ENCODE measurements at regions not wholly inside any gene's neighbourhood (a gene's known extent, or its start where the extent isn't known, plus 50 kb on each side); places are given as distances from the start of the nearest gene placed in this dataset.
"Not testable (repeated sequence)": the region's sequence is repeated elsewhere in the genome, so short reads cannot be mapped to it uniquely, and the experiment has no call there.

GRCh38 chr6:144897441-144897921 is 612.3 kb downstream of the UTRN start:
- no peak for DNase-seq

DNA sequence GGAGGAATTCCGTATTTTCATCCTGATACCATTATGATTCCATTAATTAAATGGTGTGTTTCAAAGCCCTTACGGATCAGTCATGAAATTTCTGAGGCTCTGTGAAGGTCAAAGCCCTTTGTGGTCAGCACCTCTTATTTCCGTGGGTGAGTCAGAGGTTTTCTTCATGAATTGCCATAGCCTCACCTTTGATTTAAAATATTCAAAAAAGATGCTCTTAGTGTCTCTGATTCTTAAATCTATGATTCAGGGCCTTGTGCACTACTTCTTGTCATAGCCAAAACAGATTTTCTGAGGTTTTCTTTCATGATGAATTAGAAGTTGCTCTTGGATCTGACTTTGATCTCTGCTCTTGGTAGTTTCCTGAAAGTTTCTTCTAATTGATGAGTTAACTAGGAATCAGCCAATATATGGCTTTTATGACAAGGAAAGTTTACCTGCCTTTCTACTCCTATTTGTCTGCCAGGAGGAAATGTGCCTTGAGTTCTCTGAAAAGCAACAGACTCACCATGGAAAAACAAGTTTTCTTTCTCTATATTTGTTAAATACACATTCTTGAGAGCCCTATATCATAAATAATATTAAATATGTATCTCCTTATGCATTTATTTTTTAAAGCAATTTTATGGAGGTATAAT is 613.0 kb downstream of the UTRN start:
- no peak for DNase-seq

DNA sequence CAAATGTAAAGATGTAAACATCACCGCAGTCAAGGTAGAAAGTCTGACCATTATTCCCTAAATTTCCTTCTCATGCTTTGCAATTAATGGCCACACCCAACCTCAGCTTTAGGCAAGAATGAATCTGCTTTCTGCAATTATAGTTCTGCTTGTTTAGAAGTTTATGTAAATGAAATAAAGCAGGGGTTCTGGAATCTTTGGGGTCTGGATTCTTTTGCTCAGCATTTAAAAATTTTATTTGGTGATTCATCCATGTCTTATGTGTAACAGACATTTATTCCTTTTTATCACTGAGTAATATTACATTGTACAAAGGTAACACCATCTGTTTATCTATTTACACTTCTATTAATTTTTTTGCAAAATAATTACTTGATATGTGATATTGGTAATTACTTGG is 613.6 kb downstream of the UTRN start:
- no peak for DNase-seq

DNA sequence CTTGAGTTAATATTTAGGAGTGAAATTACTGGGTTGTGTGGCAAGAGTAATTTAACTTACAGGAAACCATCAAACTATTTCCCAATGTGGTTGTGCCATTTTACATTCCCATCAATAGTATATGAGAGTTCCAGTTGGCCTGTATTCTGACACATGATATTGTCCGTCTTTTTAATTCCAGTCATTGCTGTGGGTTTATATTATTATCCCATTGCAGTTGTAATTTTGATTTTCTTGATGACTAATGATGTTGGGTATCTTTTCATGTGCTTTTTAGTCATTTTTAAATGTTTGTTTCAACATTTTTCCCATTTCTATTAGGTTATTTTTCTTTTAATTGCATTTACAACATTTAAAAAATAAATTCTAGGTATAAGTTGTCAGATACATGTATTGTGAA is 614.0 kb downstream of the UTRN start:
- DNase-seq: no peak

DNA sequence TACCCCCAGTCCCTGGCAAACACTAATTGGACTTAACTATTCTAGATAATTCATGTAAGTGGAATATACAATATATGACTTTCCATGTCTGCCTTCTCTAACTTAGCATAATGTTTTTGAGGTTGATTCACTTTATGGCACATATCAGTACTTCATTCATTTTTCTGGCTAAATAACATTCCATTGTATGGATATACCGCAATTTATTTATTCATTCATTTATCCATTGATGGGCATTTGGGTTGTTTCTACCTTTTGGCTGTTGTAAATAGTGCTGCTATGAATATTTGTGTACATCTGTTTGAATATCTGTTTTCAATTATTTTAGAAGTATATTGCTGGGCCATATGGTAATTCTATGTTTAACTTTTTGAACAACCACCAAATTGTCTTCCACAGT is 616.3 kb downstream of the UTRN start:
- no peak for DNase-seq

DNA sequence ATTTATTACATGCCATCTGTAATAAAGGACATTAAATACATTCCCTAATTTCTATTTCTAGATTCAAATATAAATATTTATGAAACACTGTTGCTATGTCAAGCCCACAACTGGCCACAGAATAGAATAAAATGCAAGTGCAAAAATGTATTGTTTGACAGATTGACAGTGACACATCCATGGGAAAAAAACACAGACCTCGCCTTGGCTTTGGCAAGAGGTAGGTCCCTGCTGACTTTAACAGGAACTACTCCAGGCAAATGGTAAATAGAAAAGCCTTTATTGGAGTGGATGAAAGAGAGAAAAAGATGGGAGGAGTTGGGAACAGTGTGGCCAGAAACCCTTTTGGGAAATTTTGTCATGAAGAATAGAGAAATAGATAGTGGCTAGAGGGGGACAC is 622.9 kb downstream of the UTRN start:
- no peak for DNase-seq

DNA sequence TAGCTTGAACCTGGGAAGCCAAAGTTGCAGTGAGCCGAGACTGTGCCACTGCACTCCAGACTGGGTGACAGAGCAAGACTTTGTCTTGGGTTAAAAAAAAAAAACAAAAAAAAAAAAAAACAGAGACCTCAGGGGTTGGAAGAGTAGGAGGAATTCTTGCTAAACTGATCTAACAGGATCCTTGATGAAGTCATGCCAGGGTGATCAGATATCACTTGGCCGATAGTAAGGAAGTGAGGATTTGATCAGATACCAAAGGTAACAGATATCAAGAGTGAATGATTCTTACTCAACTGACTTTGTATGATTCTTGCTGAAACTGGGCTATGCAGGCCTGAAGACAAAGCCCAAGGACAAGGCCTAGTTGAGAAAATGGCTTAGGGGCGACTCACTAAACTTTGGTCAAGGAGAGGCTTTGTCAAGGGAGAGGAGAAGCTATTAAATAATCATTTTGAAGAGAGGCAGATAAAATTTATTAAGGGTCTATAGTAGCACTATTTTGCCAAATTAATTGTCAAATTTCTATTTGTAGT is 624.7 kb downstream of the UTRN start:
- DNase-seq: no peak

DNA sequence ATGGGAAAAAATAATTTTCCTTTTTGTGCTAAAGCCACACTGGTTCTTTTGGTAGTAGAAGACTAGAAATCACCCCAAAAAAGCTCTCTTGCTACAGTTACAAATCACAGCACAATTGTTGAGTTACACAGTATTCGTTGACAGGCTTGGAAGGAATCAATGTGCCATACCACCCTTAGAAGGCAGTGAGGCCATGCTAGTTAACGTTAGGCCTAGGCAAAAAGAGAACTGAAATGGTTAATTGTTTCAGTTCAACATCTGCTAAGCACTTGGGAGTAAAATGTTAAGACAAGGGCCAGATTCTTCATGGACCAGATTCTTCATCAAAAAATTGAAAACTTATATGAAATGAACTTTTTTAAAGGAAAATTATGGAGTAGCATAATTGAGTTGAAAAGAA is 626.2 kb downstream of the UTRN start:
- no peak for DNase-seq

- DNase-seq: no peak
Measured at GRCh38 chr6:144912474-144912873, 627.3 kb downstream of the UTRN start.

DNA sequence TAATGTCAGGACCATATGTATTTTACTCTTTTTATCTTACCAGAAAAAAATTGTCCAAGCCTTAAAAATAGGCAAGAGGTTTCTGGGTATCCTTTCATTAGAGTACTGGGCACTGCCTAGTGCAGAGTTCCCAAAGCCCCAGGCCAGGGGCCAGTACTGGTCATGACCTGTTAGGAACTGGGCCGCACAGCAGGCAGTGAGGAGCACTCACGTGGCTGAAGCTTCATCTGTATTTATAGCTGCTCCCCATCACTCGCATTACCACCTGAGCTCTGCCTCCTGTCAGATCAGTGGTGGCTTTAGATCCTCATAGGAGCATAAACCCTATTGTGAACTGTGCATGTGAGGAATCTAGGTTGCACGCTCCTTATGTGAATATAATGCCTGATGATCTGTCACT is 632.9 kb downstream of the UTRN start:
- DNase-seq: no peak

GRCh38 chr6:144919560-144919959 is 634.4 kb downstream of the UTRN start:
- no peak for DNase-seq

DNA sequence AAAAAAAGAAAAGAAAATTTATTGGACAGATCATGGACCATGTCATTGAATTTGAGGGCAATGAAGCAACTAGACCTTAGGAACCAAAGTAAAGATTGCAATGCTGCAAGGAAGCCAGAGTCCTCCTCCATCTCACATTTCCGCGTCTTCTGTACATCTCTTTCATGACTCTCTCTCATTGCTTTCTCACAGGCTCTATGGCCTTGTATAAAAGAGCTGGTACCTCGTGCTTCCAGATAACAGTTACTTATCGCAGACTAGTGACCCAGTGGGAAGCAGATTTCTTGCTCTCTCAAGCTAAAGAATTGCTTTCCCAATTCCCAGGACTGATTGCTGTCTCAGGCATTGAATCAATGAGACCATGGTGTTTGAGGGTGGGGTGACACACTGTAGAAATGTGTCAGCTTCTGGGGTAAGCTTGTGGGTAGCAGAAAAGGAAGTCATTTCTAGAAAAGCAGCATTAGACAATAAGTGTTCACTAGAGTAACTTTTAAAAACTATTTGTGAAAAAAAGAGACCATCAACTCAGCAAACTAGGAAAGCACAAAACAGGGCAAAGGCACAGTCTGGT is 635.3 kb downstream of the UTRN start:
- no peak for DNase-seq

DNA sequence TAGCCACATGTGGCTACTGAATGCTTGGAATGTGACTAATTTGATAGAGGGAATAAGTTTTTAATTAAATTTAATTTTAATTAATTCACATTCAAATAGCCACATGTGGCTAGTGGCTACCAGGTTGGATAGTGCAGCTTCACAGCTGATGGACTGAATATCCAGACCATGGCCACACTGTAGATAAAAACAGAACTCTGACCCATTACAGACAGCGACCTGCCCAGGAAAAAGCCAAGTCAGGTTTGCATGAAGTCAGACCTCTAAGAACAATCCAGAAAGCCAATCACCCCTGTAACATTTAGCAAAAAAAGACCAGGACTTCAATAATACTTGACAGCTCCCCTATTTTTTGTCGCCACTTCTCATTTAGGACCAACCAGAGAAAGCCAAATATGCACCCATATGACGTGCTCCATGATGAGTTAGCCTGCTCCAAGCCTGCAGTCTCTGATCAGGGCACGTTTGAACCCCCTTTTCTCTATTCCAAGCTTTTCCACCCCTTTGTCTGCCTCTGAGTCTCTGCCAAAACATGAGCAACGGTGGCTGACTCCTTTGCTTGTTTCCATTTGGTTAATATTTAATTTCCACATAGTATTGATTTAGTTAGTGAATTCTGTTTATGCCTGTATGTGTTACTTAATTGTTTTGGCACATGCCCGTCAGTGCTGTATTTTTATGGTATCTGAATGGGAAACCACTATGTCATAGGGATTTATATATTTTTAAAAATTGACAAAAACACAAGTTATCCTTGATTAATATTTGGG is 636.3 kb downstream of the UTRN start:
- DNase-seq: no peak

DNA sequence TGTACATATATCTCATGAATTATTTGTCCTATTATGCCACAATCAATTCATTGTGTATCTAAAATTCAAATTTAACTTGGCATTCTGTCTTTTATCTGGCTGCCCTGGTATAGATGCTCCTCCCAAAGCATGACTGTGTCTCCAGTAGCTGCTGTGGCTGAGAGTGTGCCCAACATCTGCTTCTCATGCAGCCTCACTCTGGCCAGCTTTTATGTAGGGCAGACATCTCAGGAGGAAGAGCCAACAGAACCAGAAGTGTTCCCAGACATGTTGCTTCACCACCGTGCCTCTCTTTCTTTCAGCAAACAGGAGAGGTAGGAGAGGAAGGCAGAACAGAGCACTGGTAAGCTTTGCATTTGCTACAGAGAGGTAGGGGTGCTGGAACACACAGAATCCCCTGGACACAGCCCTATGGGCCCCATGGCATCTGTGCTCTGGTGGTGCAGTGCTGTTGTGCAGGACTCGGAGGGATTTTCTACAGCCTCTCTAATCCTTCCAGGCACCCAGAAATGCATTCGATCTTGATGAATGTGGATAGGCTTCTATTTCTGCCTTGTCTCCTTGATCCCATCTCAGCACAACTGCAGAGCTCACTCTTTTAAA is 637.1 kb downstream of the UTRN start:
- DNase-seq: no peak

- not testable (repeated sequence) for DNase-seq
Measured at GRCh38 chr6:144922771-144923490, 637.8 kb downstream of the UTRN start.

- not testable (repeated sequence) for DNase-seq
Measured at GRCh38 chr6:144923491-144923787, 638.3 kb downstream of the UTRN start.

- no peak for DNase-seq
Measured at GRCh38 chr6:144928847-144929246, 643.7 kb downstream of the UTRN start.

DNA sequence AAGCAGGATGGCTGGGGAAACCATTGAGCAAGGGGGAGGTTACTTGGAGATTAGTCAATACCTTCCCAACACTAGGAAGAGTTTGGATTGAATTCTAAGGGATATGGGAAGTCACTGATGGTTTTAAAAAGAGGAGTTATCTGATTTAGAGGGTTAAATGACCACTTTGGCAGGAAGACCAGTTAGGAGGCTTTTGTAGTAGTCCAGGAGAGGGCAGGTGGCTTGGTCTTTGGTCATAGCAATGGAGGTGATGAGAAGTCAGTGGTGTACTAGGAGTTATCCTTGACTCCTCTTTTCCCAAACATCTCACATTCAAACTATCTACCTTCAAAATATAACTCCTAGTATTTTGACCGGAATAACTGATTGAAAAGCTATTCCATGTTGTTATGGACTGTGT is 644.1 kb downstream of the UTRN start:
- no peak for DNase-seq

- peak; percentile 8 for DNase-seq
Measured at GRCh38 chr6:144931172-144932035, 646.3 kb downstream of the UTRN start.

- no peak for DNase-seq
Measured at GRCh38 chr6:144932621-144933020, 647.5 kb downstream of the UTRN start.

- DNase-seq: no peak
Measured at GRCh38 chr6:144935181-144935580, 650.0 kb downstream of the UTRN start.

DNA sequence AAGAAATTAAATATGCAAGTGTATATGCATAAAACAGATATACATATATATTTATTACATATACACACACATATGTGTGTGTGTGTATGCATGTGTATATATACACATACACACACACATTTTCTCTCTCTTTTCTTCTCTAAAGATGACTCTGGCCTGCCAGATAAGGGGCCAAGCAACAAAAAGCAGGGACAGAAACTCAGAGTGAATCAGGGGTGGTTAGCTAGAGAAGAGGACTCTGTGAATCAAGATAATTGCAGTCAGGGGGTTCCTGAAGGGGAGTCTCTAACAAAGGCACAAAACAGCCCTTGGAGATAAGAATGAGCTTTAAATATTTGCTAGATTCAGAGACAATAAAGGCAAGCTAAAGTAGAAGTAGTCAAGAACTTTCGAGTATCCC is 650.5 kb downstream of the UTRN start:
- no peak for DNase-seq

Measured in activated gamma-delta T cell treated with Interleukin-2 at 50 U/mL for 16 hours (primary cell).